ENCODE measurements at regions not wholly inside any gene's neighbourhood (a gene's known extent, or its start where the extent isn't known, plus 50 kb on each side); places are given as distances from the start of the nearest gene placed in this dataset.

DNA sequence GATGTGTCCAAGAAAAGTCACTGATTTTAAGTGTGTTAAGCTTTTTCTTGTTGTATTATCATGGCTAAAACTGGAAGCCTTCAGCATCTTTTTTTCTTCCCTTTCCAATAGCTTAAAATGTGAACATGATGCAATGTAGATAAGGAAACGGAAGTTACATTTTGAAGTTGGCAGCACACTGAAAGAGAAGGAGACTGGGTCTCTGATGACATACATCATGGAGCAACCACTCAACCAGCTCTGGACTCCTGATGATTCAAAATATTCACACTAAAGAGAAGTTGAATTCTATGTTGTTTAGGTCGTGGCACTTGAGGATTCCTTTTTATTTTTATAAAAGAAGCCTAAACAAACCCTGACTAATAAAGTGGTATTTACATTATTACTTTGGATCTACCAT, 488.3 kb upstream of the ALCAM start:
- dilution Hi-C loops (cut with MboI; ENCODE audit: extremely low pct_ligation_motif_present, low sequenced_read_pairs): no loop called here
- Histone ChIP-seq H3K27me3 (ENCODE audit: control insufficient read depth, extremely low read depth, insufficient read depth, low read length) (no peaks in the 10 kb centered on the region), H3K9ac (ENCODE audit: control insufficient read depth, extremely low read depth, insufficient read depth, low read length) (no peak overlapping the region), H3K9me1 (ENCODE audit: control insufficient read depth, extremely low read depth, insufficient read depth, low read length) (no peaks in the 10 kb centered on the region), H4K20me1 (ENCODE audit: control insufficient read depth, extremely low read depth, insufficient read depth, low read length) (no peaks in the 10 kb centered on the region), H3K4me1 (ENCODE audit: control insufficient read depth, extremely low read depth, insufficient read depth, low read length) (no peaks in the 10 kb centered on the region), H3K4me3 (ENCODE audit: control insufficient read depth in 2 of 3, extremely low read depth in 1 of 3, insufficient read depth in 2 of 3, low read depth in 1 of 3, low read length in 3 of 3) (no peak overlapping the region), H3K9me3 (ENCODE audit: control insufficient read depth, low read depth, low read length) (no peaks in the 10 kb centered on the region), H3K36me3 (ENCODE audit: control insufficient read depth in 2 of 2, extremely low read depth in 1 of 2, insufficient read depth in 2 of 2, low read length in 2 of 2) (no peaks in the 10 kb centered on the region), H3K27ac (ENCODE audit: control insufficient read depth, insufficient read depth, low read length) (no peak overlapping the region), H3K79me2 (ENCODE audit: control insufficient read depth, insufficient read depth, low read length) (no peaks in the 10 kb centered on the region), H2AFZ (ENCODE audit: control insufficient read depth, low read length) (peak overlapping the region; percentile 12), H3K4me2 (ENCODE audit: control insufficient read depth, extremely low read depth, insufficient read depth, low read depth, low read length) (no peak overlapping the region)
- no peak for DNase-seq (ENCODE audit: low read depth, low spot score)
- TF ChIP-seq, protein P1, sequence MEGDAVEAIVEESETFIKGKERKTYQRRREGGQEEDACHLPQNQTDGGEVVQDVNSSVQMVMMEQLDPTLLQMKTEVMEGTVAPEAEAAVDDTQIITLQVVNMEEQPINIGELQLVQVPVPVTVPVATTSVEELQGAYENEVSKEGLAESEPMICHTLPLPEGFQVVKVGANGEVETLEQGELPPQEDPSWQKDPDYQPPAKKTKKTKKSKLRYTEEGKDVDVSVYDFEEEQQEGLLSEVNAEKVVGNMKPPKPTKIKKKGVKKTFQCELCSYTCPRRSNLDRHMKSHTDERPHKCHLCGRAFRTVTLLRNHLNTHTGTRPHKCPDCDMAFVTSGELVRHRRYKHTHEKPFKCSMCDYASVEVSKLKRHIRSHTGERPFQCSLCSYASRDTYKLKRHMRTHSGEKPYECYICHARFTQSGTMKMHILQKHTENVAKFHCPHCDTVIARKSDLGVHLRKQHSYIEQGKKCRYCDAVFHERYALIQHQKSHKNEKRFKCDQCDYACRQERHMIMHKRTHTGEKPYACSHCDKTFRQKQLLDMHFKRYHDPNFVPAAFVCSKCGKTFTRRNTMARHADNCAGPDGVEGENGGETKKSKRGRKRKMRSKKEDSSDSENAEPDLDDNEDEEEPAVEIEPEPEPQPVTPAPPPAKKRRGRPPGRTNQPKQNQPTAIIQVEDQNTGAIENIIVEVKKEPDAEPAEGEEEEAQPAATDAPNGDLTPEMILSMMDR (optimal IDR thresholded peaks at IDR 0.05 in 1 of 3, IDR thresholded peaks at IDR 0.05 in 1 of 3, conservative IDR thresholded peaks at IDR 0.05 in 1 of 3; ENCODE audit: extremely low read depth in 1 of 3, insufficient read depth in 2 of 3, low read length in 3 of 3): no peak
- no peak for TF ChIP-seq EZH2 (IDR thresholded peaks at IDR 0.05; ENCODE audit: low read length)
- FAIRE-seq: peak; percentile 5

DNA sequence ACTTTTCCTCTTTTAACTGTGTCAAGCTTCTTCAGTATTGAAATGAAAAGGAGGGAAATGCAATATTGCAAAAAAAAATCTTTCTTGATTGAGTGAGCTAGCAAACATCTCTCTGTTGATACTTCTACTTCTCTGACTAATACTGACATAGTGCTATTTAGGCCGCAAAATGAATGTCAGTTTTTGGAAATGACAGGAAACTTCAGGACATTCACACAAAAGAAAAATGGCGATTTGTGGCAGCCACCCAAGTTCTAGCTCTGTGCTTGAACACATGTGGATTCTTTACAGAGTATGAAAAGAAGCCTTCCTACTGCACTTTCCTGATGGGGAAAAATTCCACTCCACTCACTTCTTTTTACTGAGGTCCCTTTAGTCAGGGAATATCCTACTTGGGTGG, 486.8 kb upstream of the ALCAM start:
- no peaks in the 10 kb centered on the region for H3K9me1 ChIP-seq (ENCODE audit: control insufficient read depth, extremely low read depth, insufficient read depth, low read length)

More for the DNA sequence above, 486.8 kb upstream of the ALCAM start:
- Histone ChIP-seq H2AFZ (ENCODE audit: control insufficient read depth, low read length) (no peak overlapping the region), H3K9ac (ENCODE audit: control insufficient read depth, extremely low read depth, insufficient read depth, low read length) (no peak overlapping the region), H3K27ac (ENCODE audit: control insufficient read depth, insufficient read depth, low read length) (no peak overlapping the region), H4K20me1 (ENCODE audit: control insufficient read depth, extremely low read depth, insufficient read depth, low read length) (no peaks in the 10 kb centered on the region), H3K4me1 (ENCODE audit: control insufficient read depth, extremely low read depth, insufficient read depth, low read length) (no peaks in the 10 kb centered on the region), H3K27me3 (ENCODE audit: control insufficient read depth, extremely low read depth, insufficient read depth, low read length) (no peaks in the 10 kb centered on the region), H3K9me3 (ENCODE audit: control insufficient read depth, low read depth, low read length) (no peaks in the 10 kb centered on the region), H3K36me3 (ENCODE audit: control insufficient read depth in 2 of 2, extremely low read depth in 1 of 2, insufficient read depth in 2 of 2, low read length in 2 of 2) (no peaks in the 10 kb centered on the region), H3K4me3 (ENCODE audit: control insufficient read depth in 2 of 3, extremely low read depth in 1 of 3, insufficient read depth in 2 of 3, low read depth in 1 of 3, low read length in 3 of 3) (no peak overlapping the region), H3K79me2 (ENCODE audit: control insufficient read depth, insufficient read depth, low read length) (no peaks in the 10 kb centered on the region), H3K4me2 (ENCODE audit: control insufficient read depth, extremely low read depth, insufficient read depth, low read depth, low read length) (no peak overlapping the region)
- DNase-seq (ENCODE audit: low read depth, low spot score): no peak
- no peak for TF ChIP-seq EZH2 (IDR thresholded peaks at IDR 0.05; ENCODE audit: low read length)
- TF ChIP-seq, protein P1 (optimal IDR thresholded peaks at IDR 0.05 in 1 of 3, IDR thresholded peaks at IDR 0.05 in 1 of 3, conservative IDR thresholded peaks at IDR 0.05 in 1 of 3; ENCODE audit: extremely low read depth in 1 of 3, insufficient read depth in 2 of 3, low read length in 3 of 3): no peak
- FAIRE-seq: no peak
- dilution Hi-C loops (cut with MboI; ENCODE audit: extremely low pct_ligation_motif_present, low sequenced_read_pairs): no loop called here
